IPS-NIHi7 (cell line): ENCODE measurements at regions not wholly inside any gene's neighbourhood (a gene's known extent, or its start where the extent isn't known, plus 50 kb on each side); places are given as distances from the start of the nearest gene placed in this dataset.
"Not testable (repeated sequence)": the region's sequence is repeated elsewhere in the genome, so short reads cannot be mapped to it uniquely, and the experiment has no call there.

ENCODE experiments used
- DNase-seq: peaks from one replicate; pipeline ENCODE4 v3.0.0; 2012; ENCODE audit warnings: mixed read lengths; ENCODE audit errors: extremely low spot score

- DNase-seq = no peak
Measured at GRCh38 chr9:25282946-25283345, 395.3 kb downstream of the TUSC1 start.

DNA sequence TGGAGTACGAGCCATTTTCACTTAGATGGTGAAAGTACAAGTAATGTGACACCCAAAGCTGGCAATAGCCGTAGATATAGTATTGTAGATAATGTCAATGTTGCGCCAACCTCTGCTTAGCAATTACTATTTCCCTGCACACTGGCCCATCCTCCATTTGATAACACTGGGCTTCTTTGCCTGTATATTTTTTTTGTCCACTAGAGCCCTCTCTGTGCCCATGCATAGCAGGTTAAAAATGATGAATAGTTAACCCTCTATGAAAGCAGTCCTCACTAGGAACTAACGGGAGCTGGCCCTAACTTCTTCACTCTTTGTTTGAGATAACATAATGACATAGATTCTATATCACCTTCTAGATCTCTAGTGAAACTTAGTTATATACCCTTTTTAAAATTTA lies 416.8 kb downstream of the TUSC1 start:
- DNase-seq = no peak

- DNase-seq = no peak
Measured at GRCh38 chr9:25260046-25260445, 418.2 kb downstream of the TUSC1 start.

DNA sequence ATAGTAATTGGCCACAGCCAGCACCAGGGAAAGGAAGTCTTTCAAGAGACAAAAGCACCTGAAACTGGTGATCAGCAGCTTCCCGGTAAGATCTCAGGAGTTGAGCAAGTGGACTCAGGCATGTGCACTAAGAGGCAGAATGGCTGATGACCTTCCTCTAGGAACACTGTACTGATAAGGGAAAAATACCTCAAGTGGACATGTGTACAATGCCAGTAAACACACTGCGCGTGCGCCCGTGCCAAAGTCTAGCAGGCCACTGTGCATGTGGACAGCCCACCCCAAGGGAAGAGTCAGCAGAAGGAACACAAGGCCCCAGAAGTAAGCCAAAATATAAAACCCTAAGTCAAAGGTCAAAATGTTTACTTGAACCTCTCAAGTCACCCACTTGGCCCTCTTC lies 423.0 kb downstream of the TUSC1 start:
- DNase-seq = no peak

- no peak for DNase-seq
Measured at GRCh38 chr9:25254051-25254450, 424.2 kb downstream of the TUSC1 start.

- DNase-seq = no peak
Measured at GRCh38 chr9:25241421-25241820, 436.8 kb downstream of the TUSC1 start.

- DNase-seq = no peak
Measured at GRCh38 chr9:25226901-25227686, 451.1 kb downstream of the TUSC1 start.

GRCh38 chr9:25225938-25226760 lies 452.1 kb downstream of the TUSC1 start:
- DNase-seq = no peak

GRCh38 chr9:25224996-25225395 lies 453.2 kb downstream of the TUSC1 start:
- DNase-seq = no peak

- DNase-seq = no peak
Measured at GRCh38 chr9:25224309-25224708, 453.9 kb downstream of the TUSC1 start.

DNA sequence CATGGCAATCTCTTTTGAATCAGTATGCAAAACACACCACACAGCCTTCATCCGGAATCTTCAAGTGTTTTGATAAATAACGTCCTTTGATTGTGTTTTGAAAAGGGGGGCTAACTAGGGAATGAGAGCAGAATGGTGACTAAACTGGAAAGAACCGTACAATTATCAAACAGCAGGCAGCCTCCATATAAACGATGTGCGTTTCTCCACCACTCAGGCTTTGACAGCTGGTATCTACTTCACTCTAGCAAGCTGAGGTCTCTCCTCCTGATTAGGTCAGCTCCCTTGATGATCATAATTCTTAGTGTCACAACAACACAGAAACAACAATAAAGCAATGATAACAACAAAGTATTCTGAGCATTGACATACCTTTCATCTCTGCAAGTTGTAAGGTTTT lies 465.9 kb downstream of the TUSC1 start:
- DNase-seq = no peak

DNA sequence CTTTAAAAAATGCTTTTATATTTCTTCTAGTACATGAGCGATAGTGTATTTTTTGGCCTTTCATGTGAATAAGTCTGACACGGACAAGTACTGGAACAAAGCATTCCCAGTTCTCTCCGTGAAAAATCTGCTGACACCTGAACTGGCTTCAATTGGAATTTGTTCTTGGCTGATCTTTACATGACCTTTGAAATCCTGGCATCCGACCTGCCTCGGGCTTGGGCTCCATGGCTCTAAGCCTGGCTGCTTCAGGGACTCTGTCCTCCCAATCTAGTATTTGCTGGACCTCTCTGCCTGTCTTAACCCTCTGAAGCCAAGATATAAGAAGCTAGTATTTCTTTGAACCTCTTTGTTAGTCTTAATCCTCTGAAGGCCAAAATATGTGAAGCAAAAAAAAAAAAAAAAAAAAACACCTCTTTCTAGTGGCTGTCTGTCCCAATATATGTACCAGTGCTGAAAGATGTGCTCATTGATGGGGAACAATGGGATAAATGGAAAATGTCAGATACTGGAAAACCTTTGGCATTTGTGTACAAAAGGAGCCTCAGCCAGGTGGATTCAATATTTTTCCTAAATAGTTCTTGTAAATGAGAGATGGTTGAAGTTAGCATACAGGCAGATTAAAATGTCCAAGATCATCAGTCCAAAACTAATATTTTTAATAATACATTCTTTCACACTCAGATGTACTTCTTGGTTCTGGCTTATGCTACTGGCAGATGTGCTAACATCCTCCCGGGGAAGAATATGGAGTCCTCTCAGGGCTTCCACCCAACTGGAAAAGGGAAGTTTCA lies 470.6 kb downstream of the TUSC1 start:
- DNase-seq = no peak

GRCh38 chr9:25206027-25206426 lies 472.2 kb downstream of the TUSC1 start:
- no peak for DNase-seq

DNA sequence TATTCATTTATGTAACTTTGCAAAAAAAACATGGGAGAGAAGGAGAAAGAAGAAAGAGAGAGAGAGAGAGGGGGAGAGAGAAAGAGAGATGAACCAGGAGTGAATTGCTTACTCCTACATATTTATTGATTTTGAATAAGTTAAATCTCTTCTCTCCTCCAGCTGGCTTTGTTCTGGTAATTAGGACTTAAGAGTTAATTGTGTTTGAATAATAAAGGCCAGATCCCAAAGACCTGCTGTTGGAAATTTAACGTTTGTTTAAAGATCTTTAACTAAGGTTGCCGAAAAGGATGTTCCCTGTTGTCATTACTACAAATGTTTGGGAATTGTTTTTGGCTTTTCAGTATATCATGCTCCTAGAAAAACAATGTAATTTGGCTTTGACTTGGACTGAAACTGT lies 473.0 kb downstream of the TUSC1 start:
- no peak for DNase-seq

DNA sequence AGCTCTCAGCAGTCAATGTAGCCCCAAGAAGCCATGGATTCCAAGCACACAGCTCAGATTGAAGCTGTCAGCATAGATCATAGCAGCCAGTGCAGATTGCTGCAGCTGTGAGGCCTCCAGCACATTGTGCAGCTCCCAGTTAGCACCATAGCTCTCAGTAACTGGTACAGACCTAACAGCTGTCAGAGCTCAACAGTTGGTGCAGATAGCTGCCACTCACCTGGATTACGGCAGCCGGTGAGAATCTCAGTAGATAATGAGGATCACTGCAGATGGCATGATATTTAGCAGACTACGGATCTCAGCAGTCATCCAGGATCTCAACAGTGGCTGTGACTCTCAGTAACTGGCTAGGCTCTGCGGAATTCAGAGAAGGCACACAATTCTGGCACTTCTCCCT lies 500.4 kb downstream of the TUSC1 start:
- DNase-seq = peak; percentile 7

GRCh38 chr9:25129537-25129936 lies 548.7 kb downstream of the TUSC1 start:
- no peak for DNase-seq

- DNase-seq = no peak
Measured at GRCh38 chr9:25121811-25122210, 556.4 kb downstream of the TUSC1 start.

- DNase-seq = no peak
Measured at GRCh38 chr9:25119041-25119440, 559.2 kb downstream of the TUSC1 start.

GRCh38 chr9:25117791-25118190 lies 560.5 kb downstream of the TUSC1 start:
- DNase-seq = no peak

- not testable (repeated sequence) for DNase-seq
Measured at GRCh38 chr9:25102204-25102603, 556.5 kb upstream of the IZUMO3 start.

GRCh38 chr9:25094518-25094917 lies 548.8 kb upstream of the IZUMO3 start:
- DNase-seq = no peak

DNA sequence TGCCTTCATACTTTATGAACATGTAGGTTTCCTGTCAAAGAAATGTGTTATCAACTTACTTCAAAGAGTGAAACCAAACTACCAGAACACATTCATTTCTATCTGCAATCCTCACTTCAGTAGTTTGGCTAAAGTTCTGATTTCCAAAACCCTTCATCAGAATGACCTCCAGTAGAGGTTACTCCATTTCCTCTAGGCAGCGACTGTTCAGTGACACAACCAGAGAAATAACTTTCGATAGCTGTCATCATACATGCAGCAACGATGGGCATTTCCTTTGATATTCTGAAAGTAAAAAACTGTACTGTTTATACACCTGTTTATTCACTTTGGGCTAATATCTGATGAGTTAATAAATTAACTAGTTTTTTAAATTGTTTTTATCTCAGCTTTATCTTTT lies 532.5 kb upstream of the IZUMO3 start:
- DNase-seq = no peak
